ENCODE measurements at regions not wholly inside any gene's neighbourhood (a gene's known extent, or its start where the extent isn't known, plus 50 kb on each side); places are given as distances from the start of the nearest gene placed in this dataset.
"Not testable (repeated sequence)": the region's sequence is repeated elsewhere in the genome, so short reads cannot be mapped to it uniquely, and the experiment has no call there.

DNA sequence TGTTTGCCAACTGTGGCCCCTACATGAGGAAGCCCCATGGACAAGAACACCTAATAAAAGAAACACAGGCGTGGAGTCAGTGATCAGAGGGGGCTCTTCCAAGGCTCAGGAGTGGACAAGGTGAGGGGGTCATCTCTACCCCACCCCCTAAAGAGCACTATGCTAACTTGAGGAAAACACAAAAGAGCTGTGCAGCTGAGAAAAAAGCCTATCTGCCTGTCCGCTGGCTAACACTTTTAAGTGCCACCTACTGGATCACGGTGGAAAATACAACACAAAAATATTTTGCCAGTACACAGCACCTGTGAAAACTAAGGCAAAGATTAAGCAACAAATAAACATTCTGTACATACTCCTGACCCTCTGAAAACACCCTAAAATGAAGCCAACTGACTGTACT, 53.1 kb upstream of the COBL start:
- peaks cover 6% of the 10 kb centered on the region for H3K27me3 ChIP-seq (ENCODE audit: insufficient read depth, low read length)
- FAIRE-seq (peak; percentile 71), DNase-seq (ENCODE audit: low read depth) (no peak)
- H3K9me3 ChIP-seq (ENCODE audit: insufficient read depth, low read depth, low read length), result no peaks in the 10 kb centered on the region
- H4K20me1 ChIP-seq (ENCODE audit: insufficient read depth, low read length), result no peaks in the 10 kb centered on the region
- H3K27me3 Mint-ChIP-seq (ENCODE audit: low read depth, unreplicated experiment), result peaks cover 11% of the 10 kb centered on the region
- H3K27ac ChIP-seq (ENCODE audit: low read depth, low read length), result no peak overlapping the region
- no peak overlapping the region for H3K4me2 ChIP-seq (ENCODE audit: low read length)
- no peak overlapping the region for H3K27ac Mint-ChIP-seq (ENCODE audit: unreplicated experiment)
- no peak overlapping the region for H3K9ac ChIP-seq (ENCODE audit: low read length)
- no peaks in the 10 kb centered on the region for H3K79me2 ChIP-seq (ENCODE audit: insufficient read depth, low read length)
- H3K4me1 ChIP-seq (ENCODE audit: insufficient read depth, low read length), result no peaks in the 10 kb centered on the region
- H3K4me3 ChIP-seq (ENCODE audit: insufficient read depth, low read depth, low read length), result no peak overlapping the region
- H3K4me3 Mint-ChIP-seq (ENCODE audit: unreplicated experiment), result no peak overlapping the region
- H3K4me1 Mint-ChIP-seq (ENCODE audit: low read depth, unreplicated experiment), result no peaks in the 10 kb centered on the region
- no peak for TF ChIP-seq EZH2 (IDR thresholded peaks at IDR 0.05; ENCODE audit: insufficient read depth, low read length)
- TF ChIP-seq, protein P1, sequence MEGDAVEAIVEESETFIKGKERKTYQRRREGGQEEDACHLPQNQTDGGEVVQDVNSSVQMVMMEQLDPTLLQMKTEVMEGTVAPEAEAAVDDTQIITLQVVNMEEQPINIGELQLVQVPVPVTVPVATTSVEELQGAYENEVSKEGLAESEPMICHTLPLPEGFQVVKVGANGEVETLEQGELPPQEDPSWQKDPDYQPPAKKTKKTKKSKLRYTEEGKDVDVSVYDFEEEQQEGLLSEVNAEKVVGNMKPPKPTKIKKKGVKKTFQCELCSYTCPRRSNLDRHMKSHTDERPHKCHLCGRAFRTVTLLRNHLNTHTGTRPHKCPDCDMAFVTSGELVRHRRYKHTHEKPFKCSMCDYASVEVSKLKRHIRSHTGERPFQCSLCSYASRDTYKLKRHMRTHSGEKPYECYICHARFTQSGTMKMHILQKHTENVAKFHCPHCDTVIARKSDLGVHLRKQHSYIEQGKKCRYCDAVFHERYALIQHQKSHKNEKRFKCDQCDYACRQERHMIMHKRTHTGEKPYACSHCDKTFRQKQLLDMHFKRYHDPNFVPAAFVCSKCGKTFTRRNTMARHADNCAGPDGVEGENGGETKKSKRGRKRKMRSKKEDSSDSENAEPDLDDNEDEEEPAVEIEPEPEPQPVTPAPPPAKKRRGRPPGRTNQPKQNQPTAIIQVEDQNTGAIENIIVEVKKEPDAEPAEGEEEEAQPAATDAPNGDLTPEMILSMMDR (IDR thresholded peaks at IDR 0.05; ENCODE audit: insufficient read depth, low read depth, low read length), result peak; percentile 31
- no peaks in the 10 kb centered on the region for H3K9me3 Mint-ChIP-seq (ENCODE audit: unreplicated experiment)
- no peak overlapping the region for H2AFZ ChIP-seq (ENCODE audit: low read depth, low read length)
- no peaks in the 10 kb centered on the region for H3K36me3 ChIP-seq (ENCODE audit: insufficient read depth, low read length)
- H3K36me3 Mint-ChIP-seq (ENCODE audit: low read depth, unreplicated experiment), result no peaks in the 10 kb centered on the region

DNA sequence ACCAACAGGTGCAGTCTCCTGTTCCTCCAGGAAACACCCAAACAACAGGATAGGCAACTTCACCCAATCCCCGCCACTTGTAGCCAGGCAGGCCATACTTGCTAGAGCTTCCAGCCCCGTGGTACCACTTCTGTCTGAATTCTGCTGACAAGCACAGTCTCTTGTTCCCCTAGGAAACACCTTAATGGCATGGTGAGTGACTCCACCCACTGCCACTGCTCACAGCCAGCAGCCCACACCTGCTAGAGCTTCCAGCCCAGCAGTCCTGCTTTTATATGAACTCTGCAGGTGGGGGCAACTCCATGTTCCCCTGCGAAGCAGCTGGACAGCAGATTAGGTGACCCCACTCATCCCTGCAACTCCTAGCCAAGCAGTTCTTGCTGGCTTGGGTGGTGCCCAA, 52.6 kb upstream of the COBL start:
- H3K36me3 Mint-ChIP-seq (ENCODE audit: low read depth, unreplicated experiment); FAIRE-seq; H3K4me2 ChIP-seq (ENCODE audit: low read length); H3K27ac ChIP-seq (ENCODE audit: low read depth, low read length); H3K4me3 ChIP-seq (ENCODE audit: insufficient read depth, low read depth, low read length); H3K36me3 ChIP-seq (ENCODE audit: insufficient read depth, low read length); H3K27ac Mint-ChIP-seq (ENCODE audit: unreplicated experiment); H3K9me3 Mint-ChIP-seq (ENCODE audit: unreplicated experiment); H3K9ac ChIP-seq (ENCODE audit: low read length); H3K27me3 ChIP-seq (ENCODE audit: insufficient read depth, low read length); H3K4me1 ChIP-seq (ENCODE audit: insufficient read depth, low read length); H3K4me1 Mint-ChIP-seq (ENCODE audit: low read depth, unreplicated experiment); DNase-seq (ENCODE audit: low read depth); H4K20me1 ChIP-seq (ENCODE audit: insufficient read depth, low read length); H3K9me3 ChIP-seq (ENCODE audit: insufficient read depth, low read depth, low read length); H2AFZ ChIP-seq (ENCODE audit: low read depth, low read length); H3K79me2 ChIP-seq (ENCODE audit: insufficient read depth, low read length); H3K4me3 Mint-ChIP-seq (ENCODE audit: unreplicated experiment): not testable (repeated sequence)
- H3K27me3 Mint-ChIP-seq (ENCODE audit: low read depth, unreplicated experiment), result peaks cover 13% of the 10 kb centered on the region

DNA sequence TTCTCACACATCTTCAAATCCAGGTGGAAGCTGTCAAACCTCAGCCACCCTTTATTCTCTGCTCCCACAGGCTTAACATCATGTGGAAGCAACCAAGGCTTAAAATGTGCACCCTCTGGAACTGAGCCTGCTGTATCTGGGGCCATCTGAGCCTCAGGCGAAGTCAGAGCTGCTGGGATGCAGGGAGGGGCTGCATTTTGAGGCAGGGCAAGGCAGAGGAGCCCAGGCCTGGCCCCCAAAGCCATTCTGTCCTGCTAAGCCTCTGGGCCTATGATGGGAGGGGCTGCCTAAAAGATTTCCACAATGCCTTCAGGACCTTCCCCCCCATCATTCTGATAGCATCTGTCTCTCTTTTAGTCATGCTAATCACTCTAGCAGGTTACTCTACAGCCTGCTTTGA, 51.7 kb upstream of the COBL start:
- Histone ChIP-seq H3K4me1 (ENCODE audit: insufficient read depth, low read length) (no peaks in the 10 kb centered on the region), H3K79me2 (ENCODE audit: insufficient read depth, low read length) (no peaks in the 10 kb centered on the region), H3K4me3 (ENCODE audit: insufficient read depth, low read depth, low read length) (no peak overlapping the region), H3K27ac (ENCODE audit: low read depth, low read length) (no peak overlapping the region), H3K9ac (ENCODE audit: low read length) (no peak overlapping the region), H3K9me3 (ENCODE audit: insufficient read depth, low read depth, low read length) (no peaks in the 10 kb centered on the region), H3K4me2 (ENCODE audit: low read length) (no peak overlapping the region), H3K27me3 (ENCODE audit: insufficient read depth, low read length) (peaks cover 6% of the 10 kb centered on the region), H2AFZ (ENCODE audit: low read depth, low read length) (no peak overlapping the region), H4K20me1 (ENCODE audit: insufficient read depth, low read length) (no peaks in the 10 kb centered on the region), H3K36me3 (ENCODE audit: insufficient read depth, low read length) (no peaks in the 10 kb centered on the region)
- TF ChIP-seq, protein P1 (IDR thresholded peaks at IDR 0.05; ENCODE audit: insufficient read depth, low read depth, low read length), result no peak
- TF ChIP-seq EZH2 (IDR thresholded peaks at IDR 0.05; ENCODE audit: insufficient read depth, low read length), result no peak
- DNase-seq (ENCODE audit: low read depth) (no peak), FAIRE-seq (no peak)
- Mint-ChIP-seq H3K4me3 (ENCODE audit: unreplicated experiment) (no peak overlapping the region), H3K27me3 (ENCODE audit: low read depth, unreplicated experiment) (peaks cover 13% of the 10 kb centered on the region), H3K4me1 (ENCODE audit: low read depth, unreplicated experiment) (no peaks in the 10 kb centered on the region), H3K36me3 (ENCODE audit: low read depth, unreplicated experiment) (no peaks in the 10 kb centered on the region), H3K9me3 (ENCODE audit: unreplicated experiment) (no peaks in the 10 kb centered on the region), H3K27ac (ENCODE audit: unreplicated experiment) (no peak overlapping the region)

All from astrocyte (in vitro differentiated cells and primary cell).